Left renal pelvis (tissue), 4 donors: ENCODE measurements at regions not wholly inside any gene's neighbourhood (a gene's known extent, or its start where the extent isn't known, plus 50 kb on each side); places are given as distances from the start of the nearest gene placed in this dataset.

Experiments used
- DNase-seq, 4 donors: peaks; one replicate each; pipeline ENCODE4 v3.0.0-alpha.2; 2013; ENCODE audit warnings: low read depth in 4 of 4, low spot score in 3 of 4

DNA sequence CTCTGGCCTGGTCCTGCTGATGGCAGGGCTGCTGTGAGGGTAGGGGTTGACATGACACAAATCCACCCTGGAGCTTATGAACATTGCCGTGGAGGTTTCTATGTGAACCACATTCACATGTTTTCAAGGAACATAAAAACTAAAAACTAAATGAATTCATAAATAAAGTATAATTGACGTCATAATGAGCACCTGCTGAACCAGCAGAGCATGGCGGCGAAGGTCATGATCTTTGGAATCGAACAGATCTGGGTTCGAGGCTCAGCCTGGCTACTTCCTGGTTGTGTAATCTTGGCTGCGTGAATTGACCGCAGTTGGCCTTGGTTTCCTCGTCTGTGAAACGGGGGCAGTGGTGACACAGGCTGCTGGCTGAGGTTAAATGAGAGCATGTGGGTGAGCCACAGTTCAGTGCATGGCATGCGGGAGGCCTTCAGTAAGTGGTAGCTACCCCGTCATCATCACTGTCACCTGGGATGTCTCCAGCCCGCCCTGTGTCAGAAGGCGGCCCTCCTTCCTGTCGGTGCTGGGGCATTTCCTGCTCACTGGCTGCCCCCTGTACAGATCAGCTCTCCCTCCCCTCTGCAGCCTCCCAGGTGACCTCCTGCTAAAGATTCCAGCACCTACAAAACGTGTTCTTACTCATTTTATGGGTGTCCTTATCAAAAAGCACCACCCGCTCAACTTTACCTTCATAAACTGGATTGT is 190.3 kb upstream of the SHH start:
- no peak for DNase-seq

DNA sequence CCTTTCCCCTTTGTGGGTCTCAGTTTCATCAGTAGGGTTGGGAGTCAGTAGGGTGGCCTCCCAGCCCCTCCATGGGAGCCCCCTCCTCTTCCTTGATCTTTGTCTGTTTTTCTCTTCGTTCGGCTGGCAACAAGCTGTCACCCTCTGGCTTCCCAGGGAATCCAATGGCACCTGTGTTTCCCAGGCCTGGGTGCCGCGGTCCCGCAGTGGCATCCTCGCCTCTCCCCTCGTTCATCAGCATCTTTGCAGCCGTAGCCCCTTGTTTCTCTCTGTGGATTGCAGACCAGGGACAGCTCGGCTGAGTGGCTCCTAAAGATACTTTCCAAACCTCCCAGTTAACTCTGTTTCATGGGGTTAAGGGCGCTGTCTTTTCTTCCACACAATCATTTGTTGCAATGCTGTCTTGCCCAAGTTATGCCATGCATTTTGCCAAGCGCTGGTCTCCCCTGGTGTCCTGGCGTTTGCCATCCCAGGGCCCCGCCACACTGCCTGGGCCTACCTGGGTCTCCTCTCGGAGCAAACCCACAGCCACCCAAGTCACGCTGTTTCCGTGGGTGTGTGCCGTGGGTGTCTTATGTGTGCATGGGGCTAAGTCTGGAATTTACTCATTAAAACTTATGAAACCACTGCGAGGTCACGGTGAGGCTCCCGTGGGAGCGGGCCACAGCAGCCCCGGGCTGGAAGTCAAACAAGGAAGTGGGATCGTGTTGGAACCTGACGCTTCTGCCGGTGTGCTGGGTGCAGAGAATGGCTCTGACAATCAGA is 189.4 kb upstream of the SHH start:
- DNase-seq, result no peak

DNA sequence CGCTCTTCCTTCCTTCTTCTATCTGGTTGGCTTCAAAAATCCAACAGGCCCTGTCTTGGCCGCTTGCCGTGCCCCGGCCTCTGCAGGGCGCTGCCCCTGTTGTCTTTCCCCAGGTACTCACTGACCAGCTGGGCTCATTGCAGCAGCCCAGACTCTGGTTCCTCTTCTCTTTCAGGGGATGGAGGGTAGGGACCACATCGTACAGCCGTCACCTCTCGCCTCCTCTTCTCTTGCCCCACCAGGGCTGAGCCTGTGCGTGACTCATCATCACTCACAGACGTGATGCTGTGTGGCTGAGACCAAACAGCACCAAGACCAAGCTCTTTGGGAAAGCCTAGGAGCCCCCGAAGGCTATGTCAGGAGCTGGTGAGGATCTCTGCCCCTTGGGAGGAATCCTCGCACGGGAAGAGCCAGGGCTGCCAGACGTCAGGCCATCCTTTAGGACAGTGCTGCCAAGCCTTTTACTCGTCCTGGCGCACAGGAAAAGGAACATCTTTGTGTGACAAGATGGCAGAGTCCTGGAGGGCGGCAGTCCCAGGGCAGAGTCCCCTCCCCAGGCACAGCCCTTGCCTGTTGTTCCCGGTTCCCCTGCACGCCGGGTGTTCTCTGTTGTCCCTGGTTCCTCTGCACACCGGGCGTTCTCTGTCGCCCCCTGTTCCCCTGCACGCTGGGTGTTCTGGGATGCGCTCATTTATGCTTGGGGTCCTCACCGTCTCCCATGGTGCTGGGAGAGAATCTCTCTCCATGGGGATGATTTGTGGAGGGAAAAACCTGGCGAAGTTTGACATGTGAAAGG is 188.5 kb upstream of the SHH start:
- no peak for DNase-seq

DNA sequence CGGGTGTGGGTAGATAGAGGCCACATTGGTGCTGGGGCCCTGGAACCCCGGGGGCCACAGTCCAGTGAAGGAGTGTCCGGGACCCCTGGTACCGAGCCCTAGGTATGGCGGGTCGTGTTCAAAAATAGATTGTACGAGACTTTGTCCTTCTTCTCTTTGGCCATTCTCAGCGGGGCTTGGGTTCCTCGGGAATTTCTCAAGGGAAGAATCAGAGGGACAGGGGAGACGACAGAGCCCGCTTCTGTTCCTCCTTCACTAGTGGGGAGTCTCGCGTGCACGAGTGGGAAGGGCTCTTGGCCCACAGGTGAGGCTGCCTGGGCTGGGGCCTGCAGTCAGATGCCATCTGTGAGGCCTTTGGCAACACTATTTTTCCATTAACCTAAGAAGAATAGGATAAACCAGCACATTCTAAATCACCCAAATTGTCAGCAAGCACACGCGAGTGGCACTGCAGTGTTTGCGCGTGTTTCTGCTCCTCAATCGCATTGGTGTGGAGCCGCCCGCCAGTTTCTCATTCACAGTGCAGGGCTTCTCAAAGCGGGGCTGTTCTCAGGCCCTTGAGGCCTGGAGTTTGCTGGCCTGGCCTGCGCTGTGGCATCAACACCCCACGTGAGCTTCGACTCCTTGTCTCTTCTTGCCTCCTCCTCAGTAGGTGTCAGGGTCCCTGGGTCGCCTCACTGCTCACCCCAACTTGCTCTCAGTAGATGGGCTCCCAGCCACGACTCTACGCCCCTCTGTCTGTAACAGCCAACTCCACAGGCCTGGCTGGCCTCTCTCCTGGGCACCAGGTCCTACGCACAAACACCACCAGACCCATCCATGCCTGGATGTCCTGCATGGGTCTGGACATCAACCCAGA is 187.6 kb upstream of the SHH start:
- DNase-seq, result no peak

DNA sequence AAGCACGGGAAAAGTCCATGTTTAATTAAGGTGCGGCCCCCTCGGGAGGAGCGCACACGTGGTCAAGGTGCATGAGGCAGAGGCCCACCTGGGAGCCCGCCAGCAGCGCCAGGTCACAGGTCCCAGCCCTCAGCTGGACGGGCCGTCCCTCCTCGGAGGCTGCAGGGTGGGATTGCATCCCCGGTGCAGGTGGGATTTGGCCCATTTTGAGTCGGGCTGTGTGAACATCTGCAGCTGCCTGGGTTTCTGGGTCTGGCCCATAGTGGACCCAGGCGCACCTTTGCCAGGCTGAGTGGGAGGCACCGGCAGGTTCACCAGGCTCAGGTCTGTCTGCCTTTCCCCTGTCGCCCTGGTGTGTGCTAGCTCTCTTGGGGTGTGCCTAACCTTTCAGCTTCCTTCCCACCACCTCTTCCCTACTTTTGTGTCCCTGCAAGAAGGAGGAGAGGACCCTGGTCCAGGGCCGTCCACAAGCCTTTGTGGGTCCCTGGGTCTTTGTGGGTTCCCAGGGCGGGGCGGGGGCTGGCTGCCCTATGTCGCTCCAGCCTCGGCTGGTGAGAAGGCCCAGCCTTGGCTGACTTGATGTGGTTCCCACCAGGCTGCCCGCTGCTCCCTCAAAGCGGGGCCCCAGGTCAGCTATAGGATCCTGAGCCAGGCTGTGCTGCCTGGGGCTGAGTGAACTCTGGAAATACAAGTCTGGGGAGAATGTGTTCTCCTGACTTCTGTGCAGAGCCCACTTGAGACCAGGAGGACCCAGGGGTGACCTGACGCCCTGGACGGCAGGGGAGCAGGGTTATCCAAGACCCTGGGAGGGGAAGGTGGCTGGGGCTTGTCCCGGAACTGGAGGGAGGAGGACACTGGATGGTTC is 186.7 kb upstream of the SHH start:
- DNase-seq, result no peak

DNA sequence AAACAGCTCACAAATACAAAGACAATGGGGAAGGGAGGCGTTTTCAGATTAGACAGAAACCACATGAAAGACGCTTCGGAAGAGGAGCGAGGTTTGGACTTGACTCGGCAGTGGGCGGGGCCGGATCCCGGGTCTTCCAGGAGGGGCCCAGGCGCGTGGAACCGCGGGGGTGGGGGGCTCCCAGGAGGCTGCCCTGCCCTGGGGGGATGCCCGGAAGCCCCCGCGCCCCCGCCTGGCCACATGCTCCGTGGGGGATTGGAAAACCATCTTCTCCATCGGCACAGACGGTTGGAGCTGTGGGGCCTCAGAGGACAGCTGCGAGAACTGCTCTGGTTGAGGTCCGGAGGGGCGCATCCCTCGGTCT is 186.0 kb upstream of the SHH start:
- DNase-seq, result no peak

DNA sequence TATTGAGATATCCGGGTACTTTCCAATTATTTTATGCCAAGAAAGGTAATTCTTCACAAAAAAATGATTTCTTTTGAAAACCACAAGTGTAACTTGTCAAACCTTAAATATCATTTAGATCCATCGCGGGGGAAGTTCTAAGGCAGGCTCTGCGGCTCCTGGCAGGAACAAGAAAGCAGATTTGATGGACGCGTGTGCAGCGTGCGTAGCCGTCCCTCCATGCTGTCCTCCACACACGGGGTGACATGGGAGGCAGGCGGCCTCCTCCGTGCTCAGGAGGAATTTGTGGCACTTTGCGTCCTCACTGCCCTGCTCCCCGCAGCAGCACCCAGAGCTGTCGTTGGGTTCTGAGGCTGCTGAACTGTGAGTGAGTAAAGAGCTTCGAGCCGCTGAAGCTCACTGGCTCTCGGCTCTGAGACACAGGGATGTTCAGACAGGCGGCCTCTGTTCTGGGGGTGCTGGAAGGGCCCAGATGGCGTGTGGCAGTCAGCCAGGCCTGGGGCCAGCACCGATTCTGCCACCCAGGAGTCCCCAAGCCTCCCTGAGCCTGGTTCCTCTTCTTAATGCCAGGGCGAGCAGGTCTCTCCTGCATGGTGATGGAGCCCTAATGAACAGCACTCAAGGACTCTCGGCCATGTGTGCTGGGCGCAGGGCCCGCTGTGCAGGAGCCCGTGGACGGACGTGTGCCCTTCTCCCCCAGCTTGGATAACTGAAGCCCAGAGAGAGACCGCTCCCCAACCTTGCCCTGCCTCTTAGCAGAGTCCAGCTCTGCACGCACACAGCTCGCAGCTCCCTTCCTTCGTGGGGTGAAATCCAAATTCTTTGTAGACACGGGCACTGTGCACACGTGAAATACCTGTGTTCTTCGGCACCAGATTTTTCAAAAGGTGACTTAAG is 185.4 kb upstream of the SHH start:
- DNase-seq, result no peak

DNA sequence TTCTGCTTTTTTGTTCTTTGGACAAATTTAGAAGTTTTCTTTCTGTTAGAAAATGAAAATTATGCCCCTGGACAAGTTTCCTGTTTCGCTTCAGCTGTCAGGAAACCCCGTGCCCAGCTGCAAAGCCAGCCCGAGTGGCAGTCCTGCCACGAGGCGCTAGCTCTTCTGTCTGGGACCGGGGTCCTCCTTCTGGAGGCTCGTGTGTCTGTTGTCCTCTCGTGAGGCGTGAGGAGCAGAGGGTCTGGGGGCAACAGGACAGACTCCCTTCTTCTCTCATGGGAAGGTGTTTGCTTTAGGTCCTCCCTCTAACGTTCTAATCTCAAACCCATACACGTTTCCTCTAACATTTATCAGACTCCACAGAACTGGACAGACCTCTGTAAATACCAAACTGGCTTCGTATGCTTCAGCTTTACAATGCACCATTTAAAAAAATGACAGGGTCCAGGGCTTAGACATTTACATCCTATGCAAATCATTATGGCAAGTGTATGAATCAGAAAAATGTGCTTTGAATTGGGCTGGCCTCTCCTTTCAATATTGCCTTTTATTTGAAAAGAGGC is 184.5 kb upstream of the SHH start:
- DNase-seq, result no peak

DNA sequence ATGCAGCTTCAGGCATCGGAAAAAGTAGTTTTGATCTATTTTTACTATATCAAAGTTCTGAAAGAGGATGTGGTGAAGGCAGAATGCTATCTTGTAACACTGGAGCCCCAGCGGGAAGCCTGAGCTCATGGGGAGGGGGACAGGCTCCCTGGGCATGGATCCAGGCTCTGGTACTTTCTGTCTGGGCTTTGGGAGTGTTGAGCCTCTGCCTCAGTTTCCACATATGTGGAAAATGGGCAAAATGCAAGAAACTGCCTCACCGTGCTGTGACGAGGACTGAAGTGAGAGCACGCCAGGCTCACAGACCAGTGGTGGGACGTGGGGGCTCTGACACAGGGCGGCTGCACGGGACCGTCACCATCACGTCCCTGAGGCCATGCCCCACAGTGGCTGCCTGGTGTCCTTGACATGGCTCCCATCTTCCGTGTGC is 182.9 kb upstream of the SHH start:
- no peak for DNase-seq

DNA sequence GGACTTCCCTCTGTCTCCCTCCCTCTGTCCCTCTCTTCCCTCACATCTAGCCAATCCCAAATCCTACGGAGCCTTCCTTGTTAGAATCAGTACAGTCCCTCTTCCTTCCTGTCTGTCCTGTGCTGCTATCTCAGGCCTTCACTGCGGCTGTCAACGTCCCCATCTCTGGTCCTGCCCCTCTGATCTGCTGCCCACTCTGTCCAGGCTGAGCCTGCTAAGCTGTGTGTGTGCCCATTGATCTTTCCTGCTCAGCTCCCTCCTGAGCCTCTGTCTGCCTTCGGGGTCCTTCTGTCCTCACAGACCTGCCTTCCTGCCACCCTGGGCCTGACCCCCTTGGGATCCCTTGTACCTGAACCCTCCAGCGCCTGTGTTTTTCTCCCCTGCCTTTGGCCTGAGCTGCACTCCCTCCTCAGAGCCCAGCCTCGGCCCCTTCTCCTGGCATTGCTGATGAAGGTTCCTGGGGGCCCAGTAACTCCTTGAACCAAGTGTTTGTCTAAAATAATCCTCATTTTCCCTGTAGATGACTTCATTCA is 182.1 kb upstream of the SHH start:
- no peak for DNase-seq

DNA sequence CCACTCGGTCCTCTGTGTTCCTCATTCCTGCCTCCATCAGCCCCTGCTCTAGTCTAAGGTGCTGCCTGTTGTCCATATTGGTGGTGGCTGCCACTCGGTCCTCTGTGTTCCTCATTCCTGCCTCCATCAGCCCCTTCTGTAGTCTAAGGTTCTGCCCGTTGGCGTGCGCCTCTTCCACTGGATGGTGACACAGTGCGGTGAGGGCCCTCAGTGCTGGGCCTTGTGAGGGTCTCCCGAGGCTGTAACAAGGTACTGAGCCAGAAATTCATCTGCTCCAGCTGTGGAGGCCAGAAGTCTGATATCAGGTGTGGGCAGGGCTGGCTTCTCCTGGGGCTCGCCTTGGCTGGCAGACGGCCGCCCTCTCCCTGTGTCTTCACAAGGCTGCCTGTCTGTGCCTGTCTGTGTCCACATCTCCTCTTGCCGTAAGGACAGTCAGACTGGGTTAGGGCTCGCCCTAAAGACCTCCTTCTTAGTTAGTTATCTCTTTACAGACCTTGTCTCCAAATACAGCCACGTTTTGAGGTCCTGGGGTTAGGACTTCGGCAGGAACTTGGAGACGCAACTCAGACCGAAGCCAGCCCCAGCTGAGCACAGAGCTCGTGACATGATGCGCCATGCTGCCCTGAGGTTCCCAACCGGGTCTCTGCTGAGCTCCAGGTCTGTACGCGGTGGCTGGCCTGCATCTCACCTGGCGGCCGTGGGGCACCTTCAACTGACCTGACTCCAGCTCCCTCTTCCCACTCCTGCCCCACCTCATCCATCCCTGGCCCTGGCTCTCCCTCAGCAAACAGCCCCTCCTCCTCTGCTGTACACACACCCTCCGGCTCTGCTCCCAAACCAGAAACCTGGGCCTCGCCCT is 181.4 kb upstream of the SHH start:
- DNase-seq, result no peak

DNA sequence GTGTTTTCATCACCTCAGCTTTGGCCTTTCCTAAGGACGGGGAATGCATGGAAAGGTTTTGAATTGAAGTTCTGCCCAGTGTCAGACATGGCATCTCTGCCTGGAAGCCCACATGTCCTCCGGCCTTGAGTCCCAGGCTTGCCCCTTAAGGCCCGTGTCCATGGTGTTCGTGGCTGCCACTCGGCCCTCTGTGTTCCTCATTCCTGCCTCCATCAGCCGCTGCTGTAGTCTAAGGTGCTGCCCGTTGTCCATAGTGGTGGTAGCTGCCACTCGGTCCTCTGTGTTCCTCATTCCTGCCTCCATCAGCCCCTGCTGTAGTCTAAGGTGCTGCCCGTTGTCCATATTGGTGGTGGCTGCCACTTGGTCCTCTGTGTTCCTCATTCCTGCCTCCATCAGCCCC is 180.7 kb upstream of the SHH start:
- no peak for DNase-seq

DNA sequence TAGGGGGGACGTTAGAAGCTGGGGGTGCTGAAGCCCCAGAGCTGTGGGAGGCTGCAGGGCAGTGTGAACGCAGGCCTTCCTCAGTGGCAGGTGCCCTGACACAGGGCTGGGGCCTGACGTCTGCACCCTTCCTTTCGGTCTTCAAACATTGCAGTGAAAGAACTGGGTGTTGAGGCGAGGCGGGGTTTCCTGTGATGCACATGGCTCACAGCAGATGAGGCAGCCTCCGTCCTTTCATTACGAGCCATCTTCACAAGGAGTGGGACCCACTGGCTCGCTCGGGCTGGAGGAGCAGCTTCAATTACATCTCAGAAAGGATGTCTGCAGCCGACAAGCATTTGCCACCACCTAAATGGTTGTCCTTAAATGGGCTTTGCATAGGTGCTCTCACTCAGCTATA is 180.3 kb upstream of the SHH start:
- no peak for DNase-seq

DNA sequence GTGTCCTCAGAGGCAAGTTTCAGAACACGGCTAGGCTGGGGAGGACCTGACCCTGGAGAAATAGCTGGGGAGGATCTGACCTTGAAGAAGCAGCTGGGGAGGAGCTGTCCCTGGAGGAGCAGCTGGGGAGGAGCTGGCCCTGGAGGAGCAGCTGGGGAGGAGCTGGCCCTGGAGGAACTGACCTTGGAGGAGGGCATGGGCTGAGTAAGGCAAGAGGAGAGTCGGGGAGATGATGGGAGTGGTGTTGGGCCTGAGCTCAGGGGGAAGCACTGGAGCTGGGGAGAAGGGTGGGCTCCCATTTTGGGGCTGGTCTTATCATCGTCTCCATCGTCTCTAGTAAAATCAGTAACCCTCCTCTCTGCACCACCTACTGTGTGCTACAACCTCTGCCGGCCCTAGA is 179.8 kb upstream of the SHH start:
- no peak for DNase-seq

DNA sequence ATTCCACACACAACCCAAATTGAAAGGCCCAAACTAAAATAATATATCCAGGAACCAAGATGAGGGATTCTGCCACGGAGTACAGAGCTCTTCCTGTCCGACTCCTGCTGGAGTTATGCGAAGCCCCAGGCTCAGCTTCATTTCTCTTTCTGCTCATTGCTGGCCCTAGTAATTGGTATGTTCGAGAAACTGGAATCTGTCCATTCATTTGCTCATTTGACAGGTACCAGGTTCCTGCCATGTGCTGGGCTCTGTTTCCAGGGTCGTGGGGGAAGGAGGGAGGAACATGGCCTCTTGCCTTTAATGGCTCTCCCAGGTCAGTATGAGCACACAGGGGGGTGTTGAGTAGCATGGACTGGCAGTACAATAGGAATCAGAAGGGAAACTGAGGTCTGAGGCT is 179.2 kb upstream of the SHH start:
- DNase-seq, result no peak

DNA sequence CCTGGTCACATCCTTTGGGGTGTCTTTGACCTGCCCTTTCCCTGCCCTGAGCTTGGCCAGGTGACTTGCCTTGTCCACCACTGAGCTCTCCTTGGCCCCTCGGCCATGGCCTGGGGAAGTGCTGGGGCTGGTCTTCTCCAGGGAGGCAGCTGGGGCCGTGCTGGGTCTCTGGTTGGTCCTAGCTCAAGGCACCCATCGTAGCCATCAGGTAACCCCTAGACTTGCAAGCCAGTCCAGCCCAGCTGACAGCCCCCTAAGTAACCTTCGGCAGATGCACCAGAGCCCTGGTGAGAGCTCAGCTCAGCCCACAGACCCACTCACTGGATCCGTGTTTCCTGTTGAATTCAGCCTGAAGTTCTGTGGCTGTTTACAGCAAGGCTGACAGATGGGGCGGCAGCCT is 176.2 kb upstream of the SHH start:
- DNase-seq, result no peak

DNA sequence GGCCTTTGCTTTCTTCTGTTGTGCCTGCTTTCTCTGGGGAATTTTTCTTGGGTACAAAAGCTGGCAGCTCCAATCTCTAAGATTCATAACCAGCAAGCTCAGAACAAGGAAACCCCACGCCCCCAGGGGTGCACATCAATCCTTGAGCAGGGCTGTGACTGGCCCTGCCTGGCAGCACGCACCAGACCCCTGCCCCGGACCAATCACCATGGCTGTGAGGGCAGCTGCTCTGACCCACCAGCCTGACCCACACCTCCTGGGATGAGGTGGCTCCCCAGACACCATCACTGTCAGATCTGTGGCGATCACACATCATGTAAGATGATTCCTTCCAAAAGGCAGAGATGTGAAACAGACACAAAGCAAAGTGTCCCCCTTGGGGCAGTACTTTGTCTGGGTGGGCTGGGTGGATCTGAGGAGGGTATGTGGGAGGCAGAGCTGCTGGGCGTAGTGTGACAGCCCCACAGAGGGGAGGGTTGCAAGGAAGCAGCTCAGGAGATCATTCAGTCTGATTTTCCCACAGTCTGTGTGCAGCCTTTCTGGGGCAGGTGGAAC is 175.5 kb upstream of the SHH start:
- DNase-seq, result no peak
